NCI-H2227 (cell line): ENCODE measurements at regions not wholly inside any gene's neighbourhood (a gene's known extent, or its start where the extent isn't known, plus 50 kb on each side); places are given as distances from the start of the nearest gene placed in this dataset.

Source experiments
- DNase-seq: peaks from one replicate; lab custom pipeline; 2025; ENCODE audit not compliant: unreplicated experiment; lab: John Stamatoyannopoulos, UW

DNA sequence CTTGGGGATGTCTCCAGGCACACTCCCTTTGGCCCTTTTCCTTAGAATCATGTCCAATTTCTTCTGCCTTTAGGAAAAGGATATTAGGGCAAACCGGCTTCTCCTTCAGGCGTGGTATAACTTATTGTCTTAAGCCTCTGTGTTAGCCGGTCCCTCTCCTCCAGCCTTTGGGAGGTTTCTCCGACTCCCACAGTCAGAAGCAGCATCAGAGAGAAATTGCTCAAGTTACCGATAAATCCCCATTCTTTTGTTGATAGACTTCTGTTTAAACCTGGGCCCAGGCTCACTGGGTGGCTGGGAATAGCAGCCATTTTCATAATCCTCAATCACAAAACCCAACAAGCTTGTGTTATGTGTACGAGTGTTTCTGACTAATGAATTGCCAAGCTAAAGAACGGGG, 85.4 kb upstream of the KAZN start:
- DNase-seq = no peak

DNA sequence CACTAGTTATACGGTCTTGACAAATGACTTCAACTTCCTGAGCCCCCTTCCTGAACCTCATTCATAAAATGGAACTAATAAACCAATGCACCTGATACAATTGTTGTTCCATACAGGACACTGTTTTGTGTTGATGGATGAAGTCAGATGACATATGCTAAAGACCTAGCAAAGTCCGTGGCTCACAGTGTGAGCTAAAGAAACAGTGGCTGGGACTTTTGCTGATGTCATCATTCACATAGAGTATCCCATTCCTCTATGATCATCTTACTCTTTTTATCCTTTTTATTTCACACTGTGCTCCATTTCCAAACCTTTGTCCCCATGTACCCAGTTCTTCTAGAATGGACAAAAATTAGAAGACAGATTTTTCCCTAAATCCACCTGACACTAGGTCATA, 83.7 kb upstream of the KAZN start:
- no peak for DNase-seq

DNA sequence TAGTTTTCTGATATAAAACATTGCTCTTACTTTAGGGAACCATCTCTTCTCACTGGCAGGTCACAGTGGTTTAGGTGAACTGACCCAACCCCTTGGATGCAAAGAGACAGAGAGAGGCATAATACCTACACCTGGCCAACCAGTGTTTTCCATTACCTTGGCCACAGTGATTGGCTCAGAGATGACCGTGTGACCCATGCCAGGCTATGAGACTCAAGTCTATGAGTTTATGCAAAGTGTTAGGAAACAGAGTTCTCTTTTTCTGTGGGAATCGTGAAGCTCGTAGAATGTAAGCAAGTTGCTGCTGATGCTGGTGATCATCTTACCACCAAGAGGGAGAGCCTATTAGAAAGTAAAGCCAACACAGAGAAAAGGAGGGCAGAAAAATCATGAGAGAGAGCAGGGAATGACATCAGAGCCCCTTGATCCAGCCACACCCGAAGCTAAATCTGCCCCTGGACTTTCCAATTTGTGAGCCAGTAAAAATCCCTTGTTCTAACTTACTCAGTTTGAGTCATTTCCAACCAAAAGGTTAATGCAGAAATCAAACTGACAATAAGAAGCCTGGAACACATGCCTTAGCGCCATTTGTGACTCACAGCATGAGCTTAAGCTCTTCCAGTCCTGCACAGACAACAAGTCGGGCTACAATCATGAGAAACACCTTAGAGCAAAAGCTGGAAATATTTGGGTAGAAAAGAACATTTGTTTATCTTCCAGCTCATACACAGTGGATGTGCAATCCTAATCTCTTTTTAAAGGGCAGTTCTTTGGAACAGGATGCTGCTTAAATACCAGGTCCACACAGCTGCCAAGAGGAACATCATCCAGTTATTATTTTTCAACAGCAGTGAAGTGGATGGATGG, 81.3 kb upstream of the KAZN start:
- DNase-seq = peak; percentile 13

DNA sequence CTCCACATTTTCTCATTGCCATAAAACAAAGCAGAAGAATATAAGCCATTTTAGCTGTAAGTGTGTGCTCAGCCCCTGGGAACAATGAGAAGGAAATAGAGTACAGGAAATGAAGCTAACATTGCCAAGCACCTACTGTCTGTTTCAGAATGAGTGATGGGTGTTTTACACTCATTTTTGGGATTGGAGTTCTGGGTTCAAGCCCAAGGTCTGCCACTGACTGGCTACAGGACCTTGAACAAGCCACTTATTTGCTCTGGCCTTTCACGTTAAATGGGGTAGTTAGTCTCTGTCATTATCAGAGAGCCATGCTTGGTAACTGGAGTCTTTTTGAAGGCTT, 80.7 kb upstream of the KAZN start:
- DNase-seq = no peak

DNA sequence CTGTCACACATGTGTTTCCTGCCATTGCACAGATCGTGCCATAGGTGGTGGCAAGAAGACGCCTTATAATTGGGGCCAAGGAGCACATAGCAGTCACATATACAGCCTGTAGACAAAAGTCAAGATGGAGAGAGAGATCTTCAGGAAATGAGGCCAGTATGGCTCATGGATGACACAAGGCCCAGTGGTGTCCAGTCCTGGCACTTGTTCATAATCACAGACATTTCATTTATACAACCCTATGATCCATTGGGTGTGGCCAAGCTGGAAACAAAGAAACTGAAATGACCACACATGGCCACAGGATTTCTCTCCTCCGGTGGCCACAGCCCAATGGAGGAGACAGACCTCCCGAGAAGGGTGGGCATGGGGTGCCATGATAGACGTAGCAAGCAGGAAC, 78.5 kb upstream of the KAZN start:
- DNase-seq = no peak

DNA sequence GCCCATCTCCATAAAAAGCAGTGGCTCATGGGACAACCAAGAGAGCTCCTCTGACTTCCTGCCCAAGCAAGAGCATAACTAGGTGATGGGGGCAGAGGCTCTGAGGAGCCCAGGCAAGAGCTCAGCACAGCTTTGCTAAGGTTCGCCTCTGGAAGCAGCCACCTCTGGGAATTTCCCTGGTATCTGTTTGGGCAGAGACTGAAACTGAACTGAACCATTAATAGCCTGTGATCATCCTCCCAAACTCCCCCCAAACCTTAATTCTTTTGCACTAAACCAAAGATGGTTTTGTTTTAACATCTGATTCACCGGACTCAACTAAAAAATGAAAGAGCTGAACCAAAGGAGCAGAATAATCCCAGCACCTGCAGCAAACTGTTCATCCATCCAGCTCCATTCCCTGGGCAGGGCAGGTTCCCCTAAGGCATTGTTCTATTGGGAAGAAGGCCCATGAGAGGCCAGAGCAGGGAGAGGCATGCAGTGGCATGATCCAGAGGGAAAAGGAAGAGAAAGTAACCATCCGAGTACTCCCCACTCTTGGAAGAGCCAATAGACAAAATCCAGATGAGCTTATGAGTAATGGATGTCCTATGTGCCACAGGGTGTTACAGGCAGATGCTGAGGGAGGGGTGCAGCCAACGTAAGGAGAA, 77.8 kb upstream of the KAZN start:
- no peak for DNase-seq

DNA sequence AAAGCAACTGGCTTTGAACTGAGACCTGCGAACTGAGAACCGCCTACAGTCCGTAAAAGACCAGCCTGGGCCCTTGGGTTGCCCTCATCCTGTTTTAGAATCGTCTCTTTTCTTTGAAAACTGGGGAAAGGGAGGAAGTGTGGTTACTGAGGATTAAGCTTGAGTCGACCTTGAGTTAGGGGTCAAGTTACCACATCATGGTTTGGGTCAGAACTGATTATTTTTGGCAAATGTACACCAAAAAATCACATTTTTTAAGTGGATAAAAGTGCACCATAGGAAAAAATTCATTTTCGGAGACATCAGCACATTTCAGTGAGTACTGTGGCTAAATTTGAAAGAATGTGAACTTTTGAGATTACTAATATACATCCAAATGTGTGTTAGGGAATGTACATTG, 76.9 kb upstream of the KAZN start:
- no peak for DNase-seq

DNA sequence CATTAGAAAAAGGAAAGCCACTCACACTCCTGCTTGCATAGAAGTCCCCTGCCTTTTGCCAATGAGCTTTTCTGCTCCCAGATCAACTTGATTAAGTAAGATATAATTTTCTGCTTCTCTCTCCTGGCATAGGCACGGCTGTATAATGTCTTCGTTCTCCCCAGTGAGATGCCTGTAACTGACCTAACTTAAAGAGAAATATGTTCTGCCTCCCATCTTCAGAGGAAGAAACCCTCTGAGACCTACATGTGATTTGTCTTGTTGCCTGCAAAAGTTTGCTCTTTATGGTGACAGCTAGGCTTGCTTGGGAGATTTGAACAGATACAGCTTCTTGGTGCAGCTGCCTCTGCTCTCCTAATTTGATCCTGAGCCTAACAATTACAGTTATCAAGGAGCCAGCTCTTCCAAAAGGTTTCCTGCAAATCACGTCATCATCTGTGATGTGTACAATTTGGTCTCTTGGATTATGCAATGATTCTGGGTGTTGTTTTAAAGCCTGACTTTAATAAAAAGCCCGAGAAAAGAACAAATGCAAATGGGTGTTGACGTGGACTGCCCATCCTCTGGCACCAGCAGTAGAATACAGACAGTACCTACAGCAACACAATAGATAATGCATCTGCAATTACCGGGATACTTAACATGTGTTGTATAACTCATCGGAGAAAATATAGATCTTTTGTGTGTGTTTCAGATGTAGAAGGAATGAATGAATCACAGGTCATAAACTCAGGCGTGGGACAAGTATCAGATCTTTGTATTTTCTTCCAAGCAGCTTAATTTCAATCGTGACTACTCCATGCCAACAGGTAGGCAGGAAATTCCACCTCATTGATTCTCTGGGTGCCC, 76.2 kb upstream of the KAZN start:
- DNase-seq = peak; percentile 31

DNA sequence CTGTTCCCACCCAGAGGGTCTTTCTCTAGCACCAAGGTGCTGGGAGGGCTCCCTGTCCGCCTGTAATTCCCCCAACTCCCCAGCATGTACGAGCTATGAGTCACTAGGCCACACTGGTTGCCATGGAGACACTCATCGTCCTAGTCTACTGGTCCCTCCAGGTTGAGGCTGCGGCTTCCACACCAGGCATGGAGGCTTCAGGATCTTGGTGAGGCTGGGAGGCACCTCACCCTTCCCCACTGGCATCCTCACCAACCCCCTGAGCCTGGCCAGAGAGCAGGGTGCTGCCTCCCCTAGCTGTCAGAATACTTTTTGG, 75.6 kb upstream of the KAZN start:
- peak; percentile 70 for DNase-seq

DNA sequence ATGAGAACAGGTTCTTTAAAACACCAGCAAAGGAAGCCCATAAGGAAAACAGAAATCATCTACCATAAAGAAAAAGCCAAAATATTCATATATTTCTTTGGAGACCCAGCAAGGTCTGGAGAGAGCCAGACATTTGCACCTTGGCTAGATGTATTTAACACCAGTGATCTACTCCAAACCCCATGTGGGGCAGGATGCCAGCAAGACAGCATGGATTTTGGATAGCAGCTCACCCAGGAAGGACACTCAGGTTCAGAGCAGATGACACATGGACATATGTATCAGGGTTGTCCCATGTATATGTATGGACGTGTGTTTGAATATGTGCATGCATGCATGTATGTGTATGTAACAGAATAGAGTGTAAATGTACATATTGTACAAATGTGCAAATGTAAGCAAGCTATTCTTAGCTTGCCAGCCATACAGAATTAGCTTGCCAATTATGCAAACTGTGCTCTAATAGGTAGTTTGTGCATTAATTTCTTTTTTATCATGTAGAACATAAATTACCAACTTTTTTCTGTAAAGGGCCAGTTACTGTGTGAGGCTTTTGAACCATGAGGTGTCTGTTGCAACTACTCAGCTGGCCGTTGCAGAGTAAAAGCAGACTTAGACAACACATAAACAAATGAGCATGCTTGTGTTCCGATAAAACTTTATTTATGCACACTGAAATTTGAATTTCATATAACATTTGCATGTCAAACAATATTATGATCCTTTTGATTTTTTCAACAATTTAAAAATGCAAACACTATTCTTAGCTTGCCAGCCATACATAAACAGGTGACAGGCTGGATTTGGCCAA, 73.5 kb upstream of the KAZN start:
- no peak for DNase-seq

DNA sequence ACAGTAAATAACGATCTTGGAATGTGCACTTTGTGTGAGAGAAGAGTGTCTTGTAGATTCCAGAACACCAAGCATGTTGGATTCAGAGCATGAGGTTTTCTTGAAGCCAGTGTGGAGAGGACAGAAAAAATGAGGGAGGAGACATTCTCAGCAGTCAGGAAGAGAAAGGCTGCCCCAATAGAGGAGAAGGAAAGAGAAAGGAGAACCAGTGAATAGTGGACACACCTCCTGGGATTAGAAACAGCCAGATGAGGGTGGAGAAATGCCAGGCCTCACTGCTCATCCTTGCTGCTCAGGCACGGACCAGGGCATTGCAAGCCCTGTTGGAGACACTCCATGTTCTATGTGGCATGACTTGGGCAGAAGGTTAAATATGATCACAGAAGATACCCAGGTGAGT, 69.0 kb upstream of the KAZN start:
- DNase-seq = no peak

DNA sequence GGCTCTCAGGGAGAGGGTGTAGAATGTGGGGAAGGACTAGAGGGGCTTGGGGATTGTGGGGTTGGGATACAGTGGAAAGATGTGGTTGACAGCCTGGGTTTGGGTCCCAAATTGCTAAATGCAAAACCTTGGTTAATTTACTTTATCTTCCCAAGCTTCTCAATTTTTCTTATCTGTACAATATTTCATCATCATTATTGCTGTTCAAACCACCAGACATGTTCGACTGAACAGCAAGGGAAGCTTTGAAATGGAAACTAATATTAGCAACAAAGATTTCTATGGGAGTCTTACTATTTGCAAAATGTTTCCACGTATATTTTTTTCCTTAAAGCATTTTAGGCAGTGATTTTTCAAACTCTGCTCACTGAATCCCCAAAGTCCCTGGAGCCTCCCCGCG, 67.0 kb upstream of the KAZN start:
- DNase-seq = no peak

DNA sequence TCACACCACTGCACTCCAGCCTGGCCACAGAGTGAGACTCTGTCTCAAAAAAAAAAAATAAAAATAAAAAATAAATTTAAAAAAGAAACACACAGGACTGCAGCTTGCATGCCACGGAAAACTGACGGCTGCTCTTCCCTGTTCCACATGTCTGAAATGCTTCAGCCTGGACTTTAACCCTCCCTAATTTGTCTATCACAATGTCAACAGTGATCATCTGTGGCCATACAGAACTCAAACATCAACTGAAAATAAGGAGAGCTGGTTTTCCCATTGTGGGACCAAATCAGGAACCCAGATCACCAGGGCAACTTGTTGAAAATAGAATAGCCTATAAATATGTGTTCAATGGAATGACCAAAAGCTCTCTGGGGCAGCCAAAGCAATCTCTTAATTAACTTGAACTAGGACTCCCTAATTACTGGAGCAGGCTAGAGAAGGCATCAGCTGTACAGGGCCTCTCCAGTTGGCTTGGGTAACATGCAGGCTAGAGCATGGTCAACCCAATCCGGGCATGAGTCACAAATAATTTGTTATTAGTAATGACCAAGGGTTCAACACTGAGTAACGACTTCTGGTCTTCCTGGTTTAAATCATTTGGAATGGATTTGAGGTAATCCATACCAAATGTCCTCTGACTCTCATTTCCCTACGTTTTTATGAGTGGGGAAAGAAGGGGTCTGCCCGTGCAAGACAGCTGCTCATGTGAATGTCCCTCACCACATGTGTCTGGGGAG, 62.7 kb upstream of the KAZN start:
- DNase-seq = no peak

DNA sequence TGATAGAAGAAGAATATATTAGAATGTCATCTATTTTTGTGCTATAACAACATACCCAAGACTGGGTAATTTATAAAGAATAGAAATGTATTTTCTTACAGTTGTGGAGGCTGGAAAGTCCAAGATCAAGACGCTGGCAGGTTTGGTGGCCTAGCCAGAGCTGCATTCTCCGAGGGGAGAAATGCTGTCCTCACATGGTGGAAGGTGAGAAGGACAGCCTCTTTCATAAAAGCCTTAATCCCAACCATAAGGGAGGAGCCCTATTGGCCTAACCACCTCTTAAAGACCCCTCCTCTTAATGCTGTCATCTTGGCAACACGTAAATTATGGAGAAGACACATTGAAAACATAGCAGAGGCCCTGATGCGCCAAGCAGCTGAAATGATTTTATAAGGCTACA, 60.1 kb upstream of the KAZN start:
- DNase-seq = no peak

DNA sequence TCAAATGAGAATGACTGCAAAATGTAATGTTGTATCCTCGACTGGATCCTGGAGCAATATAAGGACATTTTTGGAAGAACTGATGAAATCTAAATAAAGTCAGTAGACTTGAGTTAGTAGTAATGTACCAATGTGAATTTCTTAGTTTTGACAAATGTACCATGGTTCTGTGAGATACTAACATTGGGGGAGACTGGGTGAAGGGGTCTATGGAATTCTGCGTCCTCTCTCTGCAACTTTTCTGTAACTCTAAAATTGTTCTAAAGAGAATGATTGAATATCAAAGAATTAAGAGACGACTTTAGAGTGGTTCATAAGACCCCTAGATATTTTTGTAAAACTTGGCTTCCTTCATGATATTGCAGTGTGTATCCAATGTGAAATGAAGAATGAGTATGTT, 59.2 kb upstream of the KAZN start:
- no peak for DNase-seq

DNA sequence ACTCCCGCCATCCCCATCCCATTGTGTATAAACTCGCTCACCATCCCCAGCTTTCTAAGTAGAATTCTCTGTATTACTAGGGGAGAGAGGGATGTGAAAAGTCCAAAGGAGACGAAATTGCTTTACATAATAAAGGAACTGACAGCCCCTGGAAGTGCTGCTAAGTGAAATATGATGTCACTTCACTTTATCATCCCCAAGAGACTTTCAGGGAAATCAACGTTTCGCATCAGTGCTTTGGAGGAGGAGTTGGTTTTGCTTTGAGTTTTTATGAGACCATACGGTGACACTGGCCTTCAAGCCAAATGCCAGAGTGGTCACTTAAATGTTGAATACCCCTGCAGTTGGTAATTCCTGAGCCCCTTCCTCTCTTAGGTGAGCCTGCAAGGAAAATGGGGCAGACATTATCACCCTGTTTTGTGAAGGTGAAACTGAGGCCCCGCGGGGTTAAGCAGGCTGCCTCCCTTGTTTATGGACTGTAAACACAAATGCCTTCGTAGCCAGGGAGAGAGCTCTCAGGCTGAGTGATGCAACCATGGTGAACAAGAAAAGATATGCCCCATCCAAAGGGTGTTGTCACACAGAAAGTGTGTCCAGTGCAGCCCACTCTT, 58.4 kb upstream of the KAZN start:
- DNase-seq = no peak

DNA sequence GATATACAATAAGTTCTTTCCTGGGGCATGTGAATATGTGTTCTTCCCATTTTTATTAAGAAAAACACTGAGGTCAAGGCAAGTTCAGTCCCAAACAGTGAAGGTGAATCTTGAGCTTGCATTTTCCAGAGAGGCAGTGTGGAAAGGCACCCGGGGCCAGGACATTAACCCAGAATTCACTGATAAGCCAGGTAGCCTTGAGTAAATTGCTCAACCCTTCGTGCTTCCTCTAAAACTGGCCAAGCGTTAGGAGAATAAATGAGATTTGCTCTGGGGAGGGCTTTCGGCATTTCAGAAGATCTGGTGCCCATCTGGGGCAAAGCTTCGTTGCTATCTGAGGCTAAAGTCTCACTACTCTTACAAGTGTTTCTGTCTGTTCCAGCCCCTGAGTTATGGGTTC, 57.1 kb upstream of the KAZN start:
- DNase-seq = no peak

DNA sequence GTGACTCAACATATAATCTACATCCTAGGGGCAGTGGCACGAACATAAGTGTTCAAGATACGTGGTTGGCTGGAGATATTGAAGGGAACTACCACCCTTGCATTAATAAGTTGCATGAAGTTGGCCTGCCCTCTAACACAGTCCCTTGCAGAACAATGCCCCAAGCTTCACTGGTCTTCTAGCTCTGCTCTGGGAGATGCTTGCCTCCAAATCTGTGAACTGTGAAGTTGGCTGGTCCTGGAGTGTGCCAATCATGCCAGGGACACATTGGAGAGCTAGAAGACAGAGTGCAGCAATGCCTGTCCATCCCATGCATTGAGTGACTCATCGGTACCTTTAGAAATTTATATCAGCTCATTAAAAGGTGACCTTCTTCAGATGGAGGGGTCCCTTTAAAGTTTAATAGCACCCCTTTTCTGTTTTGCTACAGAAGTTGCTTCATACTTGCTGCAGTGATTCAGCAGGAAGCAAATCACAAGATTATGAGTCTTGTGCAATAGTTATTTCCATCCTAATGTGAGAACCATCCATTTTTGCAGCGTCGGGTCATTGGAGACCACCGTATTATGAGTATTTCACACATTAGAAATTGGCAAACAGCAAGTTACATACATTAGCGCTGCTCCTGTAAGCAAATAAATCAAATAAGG, 55.2 kb upstream of the KAZN start:
- DNase-seq = no peak

DNA sequence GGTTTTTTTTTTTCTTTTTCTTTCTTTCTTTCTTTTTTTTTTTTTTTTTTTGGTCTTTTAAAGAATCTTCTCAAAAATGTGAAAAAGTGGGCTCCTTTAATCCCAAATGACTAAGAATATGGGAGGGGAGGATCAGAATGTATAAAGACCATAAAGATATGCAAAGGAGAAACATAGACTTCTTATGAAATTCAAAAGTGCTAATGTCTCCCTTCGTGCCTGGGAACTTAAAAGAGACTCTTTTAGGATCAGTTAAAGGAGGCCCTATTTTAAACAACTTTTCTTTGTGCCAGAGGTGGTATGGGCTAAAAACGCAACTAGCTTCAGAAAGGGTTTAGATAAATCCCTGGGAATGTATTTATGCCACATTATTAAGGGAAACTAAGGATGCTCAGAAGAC, 54.2 kb upstream of the KAZN start:
- DNase-seq = no peak
